Panc1 (cell line): ENCODE measurements at regions not wholly inside any gene's neighbourhood (a gene's known extent, or its start where the extent isn't known, plus 50 kb on each side); places are given as distances from the start of the nearest gene placed in this dataset.

ENCODE experiments used
- ATAC-seq: fragments of 200-7000 bp; cut with Tn5 transposase; 2 replicates; pipeline ENCODE4 v1.9.1; 2020; ENCODE audit warnings: mild to moderate bottlenecking, moderate library complexity
- BruUV-seq: library from RNA; stranded (reverse); fragments of 400-500 nt; replicated peaks from 2 replicates; lab custom pipeline; 2021; lab: Mats Ljungman, UMichigan
- CTCF ChIA-PET: fragments of 300-600 bp; sonication (Branson Sonifier 250); formaldehyde crosslinking; loops from one replicate; lab custom pipeline; 2022; ENCODE audit warnings: antibody characterized with exemption; lab: Charles Lee
- POLR2A ChIA-PET: fragments of 300-600 bp; sonication (Branson Sonifier 250); formaldehyde crosslinking; loops from one replicate; lab custom pipeline; 2022; ENCODE audit warnings: antibody characterized with exemption; lab: Charles Lee
- DNase-seq: peaks from one replicate; pipeline ENCODE4 v3.0.0-alpha.2; 2010; ENCODE audit warnings: low read depth, low spot score
- H3K27ac ChIP-seq: 2 replicates; pipeline ENCODE4 v1.5.1; 2011; ENCODE audit warnings: mild to moderate bottlenecking, low read length, inconsistent platforms
- H3K27me3 ChIP-seq: fragments of 200-500 bp; sonication (Bioruptor generic); 2 replicates; pipeline ENCODE4 v1.6.0; 2014; ENCODE audit warnings: low read length, inconsistent platforms; ENCODE audit not compliant: control insufficient read depth, insufficient read depth
- H3K36me3 ChIP-seq: fragments of 200-500 bp; sonication (Bioruptor generic); 2 replicates; pipeline ENCODE4 v1.5.1; 2014; ENCODE audit warnings: inconsistent platforms, mild to moderate bottlenecking, low read length, moderate library complexity; ENCODE audit not compliant: control insufficient read depth, insufficient read depth
- H3K4me1 ChIP-seq: 2 replicates; pipeline ENCODE4 v1.5.1; 2011; ENCODE audit warnings: inconsistent platforms, mild to moderate bottlenecking, low read length, moderate library complexity; ENCODE audit not compliant: control insufficient read depth, insufficient read depth
- H3K4me3 ChIP-seq, 2 experiments: 2 replicates each; pipeline ENCODE4 v1.5.1; 2011 to 2012; ENCODE audit warnings: low read depth in 2 of 2, low read length in 2 of 2, mild to moderate bottlenecking in 2 of 2, inconsistent platforms in 1 of 2, moderate library complexity in 1 of 2
- H3K9me3 ChIP-seq: fragments of 200-500 bp; sonication (Bioruptor generic); 2 replicates; pipeline ENCODE4 v1.5.1; 2014; ENCODE audit warnings: low read depth, mild to moderate bottlenecking, inconsistent platforms, low read length, moderate library complexity; ENCODE audit not compliant: control insufficient read depth, insufficient read depth
- POLR2AphosphoS5 ChIP-seq: IDR thresholded peaks from 2 replicates; pipeline ENCODE4 v1.6.1; 2012; ENCODE audit warnings: mild to moderate bottlenecking, low read depth, low read length, moderate library complexity
- SIN3A ChIP-seq: IDR thresholded peaks from 2 replicates; pipeline ENCODE4 v1.6.1; 2012; ENCODE audit warnings: low read depth, mild to moderate bottlenecking, low read length, moderate library complexity, borderline replicate concordance; ENCODE audit not compliant: insufficient read depth
- TCF7L2 ChIP-seq: IDR thresholded peaks from 2 replicates; pipeline ENCODE4 v1.6.1; 2011; ENCODE audit warnings: mild to moderate bottlenecking, low read depth, low read length, inconsistent platforms
- in situ Hi-C: cut with HindIII; loops from 2 replicates; pipeline ENCODE4 v1.10.0; 2016; ENCODE audit warnings: low sequenced_read_pairs, low pct_unique_long_range_greater_than_20kb
- intact Hi-C: fragments of 100-400 bp; cut with micrococcal nuclease; formaldehyde crosslinking; loops from one replicate; pipeline ENCODE4 v1.10.0; 2022; ENCODE audit not compliant: unreplicated experiment
- TF ChIP-seq, protein P1 (sequence below): fragments of 450-650 bp; IDR thresholded peaks from 2 replicates; pipeline ENCODE4 v1.5.1; 2017; ENCODE audit warnings: mild to moderate bottlenecking
- TF ChIP-seq, protein P2 (sequence below), 2 experiments: IDR thresholded peaks; 2 replicates each; pipeline ENCODE4 v1.6.1; 2011 to 2012; ENCODE audit warnings: low read depth in 2 of 2, control low read depth in 1 of 2, low read length in 1 of 2, mild to moderate bottlenecking in 1 of 2, moderate library complexity in 1 of 2; ENCODE audit not compliant: insufficient read depth in 1 of 2

DNA sequence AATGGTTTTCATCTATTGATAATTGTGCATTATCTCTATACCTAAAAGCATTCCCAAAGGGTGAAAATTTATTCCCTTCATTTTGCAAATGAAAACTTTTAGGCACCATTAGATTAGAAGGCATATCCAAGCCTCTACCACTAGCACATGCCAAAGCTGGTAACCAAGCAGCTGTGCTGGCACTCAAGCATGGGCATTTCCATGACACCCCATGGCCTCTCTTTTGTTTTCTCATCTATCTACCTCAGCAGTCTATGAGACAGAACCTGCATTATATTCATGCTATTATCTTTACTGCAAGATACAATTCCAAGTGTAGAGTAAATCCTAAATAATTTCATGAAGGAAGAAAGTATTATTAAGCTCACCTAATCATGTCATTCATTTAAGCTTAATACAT lies 334.3 kb upstream of the LRRC7 start:
- Histone ChIP-seq H3K27me3 (no peaks in the 10 kb centered on the region), H3K27ac (no peak overlapping the region), H3K9me3 (no peaks in the 10 kb centered on the region), H3K4me3 (no peak overlapping the region), H3K4me1 (no peaks in the 10 kb centered on the region), H3K36me3 (no peaks in the 10 kb centered on the region)
- ChIA-PET CTCF (no interaction called here), POLR2A (no interaction called here)
- no peak for ATAC-seq
- in situ Hi-C loops, result no loop called here
- DNase-seq, result no peak
- intact Hi-C loops, result no loop called here
- no peak for TF ChIP-seq POLR2AphosphoS5
- TF ChIP-seq, protein P1, sequence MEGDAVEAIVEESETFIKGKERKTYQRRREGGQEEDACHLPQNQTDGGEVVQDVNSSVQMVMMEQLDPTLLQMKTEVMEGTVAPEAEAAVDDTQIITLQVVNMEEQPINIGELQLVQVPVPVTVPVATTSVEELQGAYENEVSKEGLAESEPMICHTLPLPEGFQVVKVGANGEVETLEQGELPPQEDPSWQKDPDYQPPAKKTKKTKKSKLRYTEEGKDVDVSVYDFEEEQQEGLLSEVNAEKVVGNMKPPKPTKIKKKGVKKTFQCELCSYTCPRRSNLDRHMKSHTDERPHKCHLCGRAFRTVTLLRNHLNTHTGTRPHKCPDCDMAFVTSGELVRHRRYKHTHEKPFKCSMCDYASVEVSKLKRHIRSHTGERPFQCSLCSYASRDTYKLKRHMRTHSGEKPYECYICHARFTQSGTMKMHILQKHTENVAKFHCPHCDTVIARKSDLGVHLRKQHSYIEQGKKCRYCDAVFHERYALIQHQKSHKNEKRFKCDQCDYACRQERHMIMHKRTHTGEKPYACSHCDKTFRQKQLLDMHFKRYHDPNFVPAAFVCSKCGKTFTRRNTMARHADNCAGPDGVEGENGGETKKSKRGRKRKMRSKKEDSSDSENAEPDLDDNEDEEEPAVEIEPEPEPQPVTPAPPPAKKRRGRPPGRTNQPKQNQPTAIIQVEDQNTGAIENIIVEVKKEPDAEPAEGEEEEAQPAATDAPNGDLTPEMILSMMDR, result no peak
- TF ChIP-seq SIN3A, result no peak
- TF ChIP-seq, protein P2, sequence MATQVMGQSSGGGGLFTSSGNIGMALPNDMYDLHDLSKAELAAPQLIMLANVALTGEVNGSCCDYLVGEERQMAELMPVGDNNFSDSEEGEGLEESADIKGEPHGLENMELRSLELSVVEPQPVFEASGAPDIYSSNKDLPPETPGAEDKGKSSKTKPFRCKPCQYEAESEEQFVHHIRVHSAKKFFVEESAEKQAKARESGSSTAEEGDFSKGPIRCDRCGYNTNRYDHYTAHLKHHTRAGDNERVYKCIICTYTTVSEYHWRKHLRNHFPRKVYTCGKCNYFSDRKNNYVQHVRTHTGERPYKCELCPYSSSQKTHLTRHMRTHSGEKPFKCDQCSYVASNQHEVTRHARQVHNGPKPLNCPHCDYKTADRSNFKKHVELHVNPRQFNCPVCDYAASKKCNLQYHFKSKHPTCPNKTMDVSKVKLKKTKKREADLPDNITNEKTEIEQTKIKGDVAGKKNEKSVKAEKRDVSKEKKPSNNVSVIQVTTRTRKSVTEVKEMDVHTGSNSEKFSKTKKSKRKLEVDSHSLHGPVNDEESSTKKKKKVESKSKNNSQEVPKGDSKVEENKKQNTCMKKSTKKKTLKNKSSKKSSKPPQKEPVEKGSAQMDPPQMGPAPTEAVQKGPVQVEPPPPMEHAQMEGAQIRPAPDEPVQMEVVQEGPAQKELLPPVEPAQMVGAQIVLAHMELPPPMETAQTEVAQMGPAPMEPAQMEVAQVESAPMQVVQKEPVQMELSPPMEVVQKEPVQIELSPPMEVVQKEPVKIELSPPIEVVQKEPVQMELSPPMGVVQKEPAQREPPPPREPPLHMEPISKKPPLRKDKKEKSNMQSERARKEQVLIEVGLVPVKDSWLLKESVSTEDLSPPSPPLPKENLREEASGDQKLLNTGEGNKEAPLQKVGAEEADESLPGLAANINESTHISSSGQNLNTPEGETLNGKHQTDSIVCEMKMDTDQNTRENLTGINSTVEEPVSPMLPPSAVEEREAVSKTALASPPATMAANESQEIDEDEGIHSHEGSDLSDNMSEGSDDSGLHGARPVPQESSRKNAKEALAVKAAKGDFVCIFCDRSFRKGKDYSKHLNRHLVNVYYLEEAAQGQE (IDR thresholded peaks at IDR 0.05; ENCODE audit: insufficient read depth in 1 of 2, low read depth in 2 of 2, low read length in 1 of 2), result no peak
- no TSS peak for BruUV-seq

DNA sequence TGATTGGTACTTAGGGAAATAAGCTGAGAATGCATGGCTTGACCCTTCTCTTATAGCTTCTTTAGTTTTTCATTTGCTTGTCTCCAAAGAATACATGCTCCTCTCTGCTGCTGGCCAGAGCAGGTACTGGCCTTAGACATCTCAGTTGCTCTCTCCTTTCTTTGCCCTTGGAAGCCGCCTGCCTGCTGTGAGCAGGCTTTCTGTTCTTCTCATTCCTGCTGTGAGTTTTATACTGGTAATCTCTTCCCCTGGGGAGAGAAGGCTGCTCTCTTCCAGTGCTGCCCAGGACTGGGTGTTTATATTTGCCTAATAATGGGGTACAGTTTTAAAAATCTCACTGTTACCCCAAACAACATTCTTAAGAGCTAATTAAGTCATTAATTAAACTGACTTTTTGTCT lies 323.5 kb upstream of the LRRC7 start:
- no peak for ATAC-seq
- ChIA-PET POLR2A (no interaction called here), CTCF (no interaction called here)

More for the DNA sequence above, 323.5 kb upstream of the LRRC7 start:
- Histone ChIP-seq H3K27ac (no peak overlapping the region), H3K4me1 (no peaks in the 10 kb centered on the region), H3K9me3 (no peaks in the 10 kb centered on the region), H3K4me3 (no peak overlapping the region), H3K27me3 (no peaks in the 10 kb centered on the region), H3K36me3 (no peaks in the 10 kb centered on the region)
- no peak for DNase-seq
- no peak for TF ChIP-seq POLR2AphosphoS5
- TF ChIP-seq, protein P2 (IDR thresholded peaks at IDR 0.05; ENCODE audit: insufficient read depth in 1 of 2, low read depth in 2 of 2, low read length in 1 of 2), result no peak
- no peak for TF ChIP-seq TCF7L2
- TF ChIP-seq, protein P1, result no peak
- TF ChIP-seq SIN3A, result no peak
- BruUV-seq, result no TSS peak
- in situ Hi-C loops, result no loop called here
- intact Hi-C loops, result no loop called here
